H1 (cell line): ENCODE measurements at regions not wholly inside any gene's neighbourhood (a gene's known extent, or its start where the extent isn't known, plus 50 kb on each side); places are given as distances from the start of the nearest gene placed in this dataset.

Experiments
- CTCF ChIA-PET: fragments of 300-600 bp; sonication (Branson Sonifier 250); formaldehyde crosslinking; loops from one replicate; lab custom pipeline; 2021; ENCODE audit not compliant: partially characterized antibody; lab: Charles Lee
- POLR2A ChIA-PET: fragments of 300-600 bp; sonication (Branson Sonifier 250); formaldehyde crosslinking; loops from one replicate; lab custom pipeline; 2021; ENCODE audit warnings: inconsistent platforms; ENCODE audit not compliant: partially characterized antibody; lab: Charles Lee
- DNase-seq, 2 experiments: peaks; one replicate each; pipeline versions ENCODE4 v3.0.0 to v3.0.0-alpha.2; 2010 to 2022; ENCODE audit warnings: low spot score in 2 of 2, low read depth in 1 of 2, mixed read lengths in 1 of 2
- FAIRE-seq: peaks from 2 replicates; lab custom pipeline; 2011; peaks lifted over from hg19 to GRCh38; lab: Jason Lieb, UNC
- H2AFZ ChIP-seq: 2 replicates; pipeline ENCODE4 v1.8.1; 2012; ENCODE audit warnings: low read length, inconsistent platforms
- H2AK5ac ChIP-seq: 2 replicates; pipeline ENCODE4 v1.6.1; 2013; ENCODE audit warnings: low read depth, low read length
- H2BK120ac ChIP-seq: replicated peaks from 2 replicates; pipeline ENCODE3; 2013; ENCODE audit warnings: low read depth, low read length, inconsistent platforms
- H2BK12ac ChIP-seq: 2 replicates; pipeline ENCODE4 v1.6.1; 2013; ENCODE audit warnings: low read depth, low read length
- H2BK15ac ChIP-seq: 2 replicates; pipeline ENCODE4 v1.6.1; 2013; ENCODE audit warnings: low read length
- H2BK20ac ChIP-seq: 2 replicates; pipeline ENCODE4 v1.6.1; 2013; ENCODE audit warnings: low read length
- H2BK5ac ChIP-seq: 2 replicates; pipeline ENCODE4 v1.6.1; 2013; ENCODE audit warnings: low read depth, low read length
- H3K14ac ChIP-seq: 2 replicates; pipeline ENCODE4 v1.6.1; 2013; ENCODE audit warnings: inconsistent platforms; ENCODE audit not compliant: insufficient read length
- H3K18ac ChIP-seq: 2 replicates; pipeline ENCODE4 v1.6.1; 2013; ENCODE audit warnings: low read length; ENCODE audit errors: extremely low read depth
- H3K23ac ChIP-seq: 2 replicates; pipeline ENCODE4 v1.6.1; 2013; ENCODE audit warnings: inconsistent platforms; ENCODE audit not compliant: insufficient read length
- H3K23me2 ChIP-seq: 2 replicates; pipeline ENCODE4 v1.6.1; 2013; ENCODE audit warnings: low read depth, low read length
- H3K27ac ChIP-seq: 2 replicates; pipeline ENCODE4 v1.6.1; 2011; ENCODE audit warnings: low read depth, low read length, inconsistent platforms
- H3K27me3 ChIP-seq, 4 experiments: replicated peaks in 1 of 4; 1 replicate in 1 of 4; 2 replicates in 3 of 4; pipeline versions ENCODE4 v1.6.1 to v1.8.1; 2011 to 2013; ENCODE audit warnings: low read length in 3 of 4, mild to moderate bottlenecking in 3 of 4, inconsistent platforms in 2 of 4, mixed read lengths in 2 of 4, moderate library complexity in 1 of 4; ENCODE audit not compliant: control insufficient read depth in 3 of 4, insufficient read depth in 3 of 4; ENCODE audit errors: extremely low read depth in 1 of 4
- H3K36me3 ChIP-seq, 4 experiments: 2 replicates each; pipeline versions ENCODE4 v1.6.1 to v1.8.1; 2011 to 2013; ENCODE audit warnings: mild to moderate bottlenecking in 4 of 4, low read length in 3 of 4, moderate library complexity in 2 of 4, control low read depth in 1 of 4, inconsistent platforms in 1 of 4; ENCODE audit not compliant: insufficient read depth in 4 of 4, control insufficient read depth in 2 of 4
- H3K4ac ChIP-seq: replicated peaks from 2 replicates; pipeline ENCODE3; 2013; ENCODE audit warnings: low read length, low read depth, mixed read lengths, inconsistent platforms; ENCODE audit not compliant: insufficient read length
- H3K4me1 ChIP-seq, 4 experiments: replicated peaks in 1 of 4; 1 replicate in 1 of 4; 2 replicates in 3 of 4; pipeline versions ENCODE4 v1.6.1 to v1.8.1; 2011 to 2013; ENCODE audit warnings: low read length in 3 of 4, inconsistent platforms in 2 of 4, mixed read lengths in 1 of 4; ENCODE audit not compliant: insufficient read depth in 4 of 4, control insufficient read depth in 3 of 4
- H3K4me2 ChIP-seq, 2 experiments: 2 replicates each; pipeline versions ENCODE4 v1.6.1 to v1.8.1; 2011 to 2013; ENCODE audit warnings: low read depth in 2 of 2, low read length in 2 of 2, control low read depth in 1 of 2, inconsistent platforms in 1 of 2, mild to moderate bottlenecking in 1 of 2; ENCODE audit not compliant: insufficient read depth in 1 of 2
- H3K4me3 ChIP-seq, 4 experiments: fragments of 200-600, 300-600 bp in 1 of 4; sonication (generic), shearing (Covaris generic), sonication (Bioruptor Twin) in 1 of 4; 2 replicates each; pipeline versions ENCODE4 v1.5.1 to v1.8.1; 2011 to 2016; ENCODE audit warnings: low read length in 4 of 4, low read depth in 3 of 4, control low read depth in 2 of 4, inconsistent platforms in 2 of 4, mild to moderate bottlenecking in 2 of 4, mixed read lengths in 1 of 4, moderate library complexity in 1 of 4; ENCODE audit not compliant: insufficient read depth in 2 of 4; ENCODE audit errors: extremely low read depth in 1 of 4
- H3K56ac ChIP-seq: replicated peaks from 2 replicates; pipeline ENCODE3; 2013; ENCODE audit warnings: low read depth, mild to moderate bottlenecking, mixed read lengths, low read length, inconsistent platforms; ENCODE audit not compliant: insufficient read length
- H3K79me1 ChIP-seq: 2 replicates; pipeline ENCODE4 v1.6.1; 2013; ENCODE audit warnings: low read depth, low read length, control low read depth
- H3K79me2 ChIP-seq, 2 experiments: 2 replicates each; pipeline versions ENCODE4 v1.6.1 to v1.8.1; 2012 to 2013; ENCODE audit warnings: low read length in 2 of 2, mild to moderate bottlenecking in 2 of 2, inconsistent platforms in 1 of 2; ENCODE audit not compliant: insufficient read depth in 2 of 2, control insufficient read depth in 1 of 2
- H3K9ac ChIP-seq, 4 experiments: replicated peaks in 1 of 4; 1 replicate in 1 of 4; 2 replicates in 3 of 4; pipeline versions ENCODE4 v1.6.1 to v1.8.1; 2011 to 2013; ENCODE audit warnings: low read depth in 3 of 4, low read length in 3 of 4, control low read depth in 2 of 4, mild to moderate bottlenecking in 2 of 4, moderate library complexity in 2 of 4, inconsistent platforms in 1 of 4; ENCODE audit errors: extremely low read depth in 1 of 4
- H3K9me3 ChIP-seq, 2 experiments: 2 replicates each; pipeline versions ENCODE4 v1.6.1 to v1.8.1; 2012 to 2013; ENCODE audit warnings: mild to moderate bottlenecking in 2 of 2, moderate library complexity in 2 of 2, control low read depth in 1 of 2, inconsistent platforms in 1 of 2, low read depth in 1 of 2, low read length in 1 of 2, mixed read lengths in 1 of 2; ENCODE audit not compliant: insufficient read depth in 2 of 2
- H4K20me1 ChIP-seq, 2 experiments: replicated peaks in 1 of 2; 2 replicates each; pipeline versions ENCODE3 to v1.8.1; 2011 to 2013; ENCODE audit warnings: inconsistent platforms in 2 of 2, low read length in 2 of 2, mild to moderate bottlenecking in 1 of 2; ENCODE audit not compliant: insufficient read depth in 2 of 2, control insufficient read depth in 1 of 2
- H4K5ac ChIP-seq: 2 replicates; pipeline ENCODE4 v1.6.1; 2013; ENCODE audit warnings: low read length, low read depth, mixed read lengths, inconsistent platforms; ENCODE audit not compliant: insufficient read length
- H4K8ac ChIP-seq: 2 replicates; pipeline ENCODE4 v1.8.0; 2013; ENCODE audit warnings: mild to moderate bottlenecking, moderate library complexity, low read length, inconsistent platforms; ENCODE audit not compliant: insufficient read depth; ENCODE audit errors: extremely low read depth
- H4K91ac ChIP-seq: replicated peaks from 2 replicates; pipeline ENCODE3; 2013; ENCODE audit warnings: low read length, mixed read lengths, inconsistent platforms; ENCODE audit not compliant: insufficient read length
- BRCA1 ChIP-seq: IDR thresholded peaks from 2 replicates; pipeline ENCODE4 v1.6.1; 2012; ENCODE audit warnings: low read depth, low read length, improper control_type of control experiment
- HDAC2 ChIP-seq, 2 experiments: fragments of 300-600 bp in 1 of 2; sonication (generic) in 1 of 2; IDR thresholded peaks; 2 replicates each; pipeline ENCODE4 v1.6.1; 2011 to 2012; ENCODE audit warnings: low read depth in 2 of 2, low read length in 2 of 2, mild to moderate bottlenecking in 2 of 2, moderate library complexity in 2 of 2, borderline replicate concordance in 1 of 2, inconsistent platforms in 1 of 2
- JUND ChIP-seq: IDR thresholded peaks from 2 replicates; pipeline ENCODE4 v1.6.1; 2011; ENCODE audit warnings: mild to moderate bottlenecking, improper control_type of control experiment, low read length
- RNF2 ChIP-seq: fragments of 200-900, 300-1000 bp; sonication (generic); IDR thresholded peaks from 2 replicates; pipeline ENCODE4 v1.7.1; 2016; ENCODE audit warnings: borderline replicate concordance, low read depth, mild to moderate bottlenecking, antibody characterized with exemption, low read length; ENCODE audit not compliant: poor library complexity, severe bottlenecking; ENCODE audit errors: missing control alignments
- SIRT6 ChIP-seq: IDR thresholded peaks from one replicate; pipeline ENCODE4 v1.7.1; 2012; ENCODE audit warnings: low read length, inconsistent platforms
- SP1 ChIP-seq: IDR thresholded peaks from 2 replicates; pipeline ENCODE4 v1.6.1; 2011; ENCODE audit warnings: low read depth, low read length
- SP2 ChIP-seq: IDR thresholded peaks from 2 replicates; pipeline ENCODE4 v1.6.1; 2012; ENCODE audit warnings: mild to moderate bottlenecking, low read length, inconsistent platforms
- USF2 ChIP-seq: IDR thresholded peaks from 2 replicates; pipeline ENCODE4 v1.6.1; 2011; ENCODE audit warnings: low read length, improper control_type of control experiment
- WGBS, 2 experiments: shearing (Covaris generic) in 1 of 2; methylation state at CpG; one replicate each; pipeline versions ENCODE4 v1.1.6 to v1.1.7; 2013 to 2015; ENCODE audit warnings: low lambda C conversion rate in 2 of 2, mixed read lengths in 2 of 2, inconsistent platforms in 1 of 2, low coverage in 1 of 2, missing lambda C conversion rate in 1 of 2; ENCODE audit not compliant: insufficient replicate concordance in 2 of 2, insufficient coverage in 1 of 2, insufficient read length in 1 of 2; ENCODE audit errors: extremely low coverage in 1 of 2, missing lambda C conversion rate in 1 of 2; 5-methylcytosine and 5-hydroxymethylcytosine counted together

GRCh38 chr6:116994447-116994846 lies 117.4 kb downstream of the RFX6 start:
- peaks cover 5 to 7% of the 10 kb centered on the region in 2 experiments for H3K9me3 ChIP-seq

More at GRCh38 chr6:116994447-116994846, 117.4 kb downstream of the RFX6 start:
- no peaks in the 10 kb centered on the region; a peak in 1 of 7 replicates for H3K27me3 ChIP-seq
- ChIA-PET CTCF (interaction anchor here (1.4 to 1.6 kb wide), 2 partner anchors 19 to 26 kb away, joined by 4 read pairs; no protein-coding TSS in a partner anchor), POLR2A (no interaction called here)
- no peaks in the 10 kb centered on the region for H3K4me1 ChIP-seq
- no peaks in the 10 kb centered on the region for H3K79me2 ChIP-seq
- H4K5ac ChIP-seq: no peak overlapping the region
- no peak overlapping the region for H2AFZ ChIP-seq
- no peak overlapping the region for H2BK20ac ChIP-seq
- H3K9ac ChIP-seq: no peak overlapping the region
- 89% methylated on average over 5 of the region's 5 CpGs; no CpG with 5 or more reads in 1 of the 2 experiments for WGBS, 2 experiments
- no peaks in the 10 kb centered on the region for H3K79me1 ChIP-seq
- H3K27ac ChIP-seq: no peak overlapping the region
- no peak overlapping the region for H3K14ac ChIP-seq
- TF ChIP-seq JUND: no peak
- no peak for TF ChIP-seq RNF2
- TF ChIP-seq USF2: no peak
- TF ChIP-seq BRCA1: no peak
- no peak for TF ChIP-seq SP2
- TF ChIP-seq SP1: no peak
- TF ChIP-seq HDAC2 (IDR thresholded peaks at IDR 0.05; ENCODE audit: borderline replicate concordance in 1 of 2, low read depth in 2 of 2, low read length in 2 of 2): no peak
- TF ChIP-seq SIRT6: no peak
- H4K91ac ChIP-seq: no peak overlapping the region
- H3K23ac ChIP-seq: no peak overlapping the region
- H2BK5ac ChIP-seq: no peak overlapping the region
- no peaks in the 10 kb centered on the region for H4K20me1 ChIP-seq
- no peak overlapping the region for H3K4me3 ChIP-seq
- no peak overlapping the region for H3K56ac ChIP-seq
- no peak for FAIRE-seq
- no peak overlapping the region for H3K4me2 ChIP-seq
- H3K18ac ChIP-seq: no peak overlapping the region
- H2BK120ac ChIP-seq: no peak overlapping the region
- H2AK5ac ChIP-seq: no peak overlapping the region
- H4K8ac ChIP-seq: no peak overlapping the region
- no peak overlapping the region for H2BK15ac ChIP-seq
- H3K4ac ChIP-seq: no peak overlapping the region
- H3K36me3 ChIP-seq: no peaks in the 10 kb centered on the region
- H2BK12ac ChIP-seq: no peak overlapping the region
- DNase-seq: no peak
- H3K23me2 ChIP-seq: no peaks in the 10 kb centered on the region
